C1 segment of cervical spinal cord (tissue), 14 donors: ENCODE measurements at regions not wholly inside any gene's neighbourhood (a gene's known extent, or its start where the extent isn't known, plus 50 kb on each side); places are given as distances from the start of the nearest gene placed in this dataset.

Experiments used
- DNase-seq, 14 donors: peaks; one replicate each; lab custom pipeline; 2025; lab: John Stamatoyannopoulos, UW

- no peak for DNase-seq
Measured at GRCh38 chr10:123409426-123409825, 255.2 kb downstream of the BUB3 start.

- no peak for DNase-seq
Measured at GRCh38 chr10:123409884-123410283, 255.7 kb downstream of the BUB3 start.

GRCh38 chr10:123413353-123413752, 252.8 kb upstream of the GPR26 start:
- DNase-seq = no peak

- no peak for DNase-seq
Measured at GRCh38 chr10:123415523-123415922, 250.6 kb upstream of the GPR26 start.

- DNase-seq = no peak
Measured at GRCh38 chr10:123417414-123417813, 248.7 kb upstream of the GPR26 start.

- no peak for DNase-seq
Measured at GRCh38 chr10:123421461-123421860, 244.7 kb upstream of the GPR26 start.

GRCh38 chr10:123422261-123422660, 243.9 kb upstream of the GPR26 start:
- DNase-seq = no peak

GRCh38 chr10:123424537-123424936, 241.6 kb upstream of the GPR26 start:
- DNase-seq = no peak

- no peak for DNase-seq
Measured at GRCh38 chr10:123425680-123426079, 240.5 kb upstream of the GPR26 start.

- no peak for DNase-seq
Measured at GRCh38 chr10:123427165-123427786, 238.9 kb upstream of the GPR26 start.

GRCh38 chr10:123428391-123428790, 237.8 kb upstream of the GPR26 start:
- no peak for DNase-seq

- DNase-seq = no peak
Measured at GRCh38 chr10:123429706-123430221, 236.4 kb upstream of the GPR26 start.

GRCh38 chr10:123433539-123433938, 232.6 kb upstream of the GPR26 start:
- no peak for DNase-seq

GRCh38 chr10:123434435-123435039, 231.6 kb upstream of the GPR26 start:
- DNase-seq = no peak

- DNase-seq = no peak
Measured at GRCh38 chr10:123442901-123443300, 223.3 kb upstream of the GPR26 start.

- DNase-seq = no peak
Measured at GRCh38 chr10:123443924-123444323, 222.2 kb upstream of the GPR26 start.

- no peak for DNase-seq
Measured at GRCh38 chr10:123445261-123445775, 220.8 kb upstream of the GPR26 start.

GRCh38 chr10:123446449-123447156, 219.6 kb upstream of the GPR26 start:
- no peak for DNase-seq

GRCh38 chr10:123449234-123449962, 216.8 kb upstream of the GPR26 start:
- no peak for DNase-seq

GRCh38 chr10:123450956-123451605, 215.1 kb upstream of the GPR26 start:
- DNase-seq = no peak

GRCh38 chr10:123451618-123452245, 214.4 kb upstream of the GPR26 start:
- no peak for DNase-seq
